PFSK-1 (cell line): ENCODE measurements at regions not wholly inside any gene's neighbourhood (a gene's known extent, or its start where the extent isn't known, plus 50 kb on each side); places are given as distances from the start of the nearest gene placed in this dataset.

ENCODE experiments used
- FOXP2 ChIP-seq: optimal IDR thresholded peaks from 2 replicates; pipeline ENCODE3; 2011; ENCODE audit warnings: borderline replicate concordance, control low read depth, inconsistent platforms; ENCODE audit not compliant: insufficient read depth; ENCODE audit errors: extremely low read length, extremely low read depth
- POLR2AphosphoS5 ChIP-seq: IDR thresholded peaks from 2 replicates; pipeline ENCODE4 v1.6.1; 2012; ENCODE audit warnings: low read depth, mild to moderate bottlenecking, control low read depth, low read length, moderate library complexity
- REST ChIP-seq, 2 experiments: IDR thresholded peaks; 2 replicates each; pipeline versions ENCODE4 v1.6.1 to v1.8.0; 2011 to 2012; ENCODE audit warnings: low read depth in 2 of 2, low read length in 2 of 2, control low read depth in 1 of 2, inconsistent platforms in 1 of 2, mild to moderate bottlenecking in 1 of 2, moderate library complexity in 1 of 2; ENCODE audit not compliant: insufficient read depth in 1 of 2
- SIN3A ChIP-seq: IDR thresholded peaks from 2 replicates; pipeline ENCODE4 v1.6.1; 2012; ENCODE audit warnings: mild to moderate bottlenecking, low read length, moderate library complexity, borderline replicate concordance; ENCODE audit not compliant: insufficient read depth
- TAF1 ChIP-seq: IDR thresholded peaks from 2 replicates; pipeline ENCODE4 v1.6.1; 2012; ENCODE audit warnings: low read length, control low read depth, borderline replicate concordance; ENCODE audit not compliant: insufficient read depth

- TF ChIP-seq REST (IDR thresholded peaks at IDR 0.05; ENCODE audit: insufficient read depth in 1 of 2, low read depth in 2 of 2, low read length in 2 of 2) = no peak
- no peak for TF ChIP-seq SIN3A
- no peak for TF ChIP-seq TAF1
- TF ChIP-seq FOXP2 = no peak
- TF ChIP-seq POLR2AphosphoS5 = no peak
Measured at GRCh38 chr13:89891416-89891815, 1456.1 kb upstream of the MIR17HG start.

- TF ChIP-seq FOXP2 (no peak), SIN3A (no peak), POLR2AphosphoS5 (no peak), TAF1 (no peak), REST (IDR thresholded peaks at IDR 0.05; ENCODE audit: insufficient read depth in 1 of 2, low read depth in 2 of 2, low read length in 2 of 2) (no peak)
Measured at GRCh38 chr13:89897681-89898080, 1449.8 kb upstream of the MIR17HG start.

- TF ChIP-seq SIN3A (no peak), TAF1 (no peak), REST (IDR thresholded peaks at IDR 0.05; ENCODE audit: insufficient read depth in 1 of 2, low read depth in 2 of 2, low read length in 2 of 2) (no peak), POLR2AphosphoS5 (no peak), FOXP2 (no peak)
Measured at GRCh38 chr13:89899302-89900103, 1448.0 kb upstream of the MIR17HG start.

GRCh38 chr13:89900104-89900765 is 1447.3 kb upstream of the MIR17HG start:
- no peak for TF ChIP-seq POLR2AphosphoS5
- TF ChIP-seq FOXP2 = no peak
- no peak for TF ChIP-seq TAF1
- no peak for TF ChIP-seq SIN3A

GRCh38 chr13:89902223-89902622 is 1445.3 kb upstream of the MIR17HG start:
- TF ChIP-seq REST (IDR thresholded peaks at IDR 0.05; ENCODE audit: insufficient read depth in 1 of 2, low read depth in 2 of 2, low read length in 2 of 2) (no peak), FOXP2 (no peak), TAF1 (no peak), SIN3A (no peak), POLR2AphosphoS5 (no peak)
